Thoracic aorta (tissue), 2 donors: ENCODE measurements at regions not wholly inside any gene's neighbourhood (a gene's known extent, or its start where the extent isn't known, plus 50 kb on each side); places are given as distances from the start of the nearest gene placed in this dataset.

Experiments used
- ATAC-seq: fragments of 150-250 bp; one replicate; pipeline ENCODE4 v1.8.0; 2017; ENCODE audit warnings: low read depth; ENCODE audit not compliant: insufficient number of reproducible peaks, low FRiP score
- DNase-seq: peaks from one replicate; pipeline ENCODE4 v3.0.0-alpha.2; 2020; ENCODE audit warnings: low spot score
- H3K27ac ChIP-seq, 2 donors: fragments of 200-600 bp; sonication (generic); 1 replicate in 1 of 2; 2 replicates in 1 of 2; pipeline ENCODE4 v1.5.1; 2016; ENCODE audit warnings: mild to moderate bottlenecking in 2 of 2, moderate library complexity in 2 of 2
- H3K27me3 ChIP-seq: fragments of 200-600 bp; sonication (generic); replicated peaks from 2 replicates; pipeline ENCODE4 v1.6.0; 2016; ENCODE audit warnings: mild to moderate bottlenecking; ENCODE audit not compliant: insufficient read depth
- H3K36me3 ChIP-seq: fragments of 200-600 bp; sonication (generic); one replicate; pipeline ENCODE4 v1.5.1; 2016
- H3K4me1 ChIP-seq, 2 donors: fragments of 200-600 bp; sonication (generic); 1 replicate in 1 of 2; 2 replicates in 1 of 2; pipeline versions ENCODE4 v1.5.1 to v1.6.0; 2016; ENCODE audit warnings: low read depth in 2 of 2, mild to moderate bottlenecking in 1 of 2; ENCODE audit not compliant: control insufficient read depth in 1 of 2
- H3K4me3 ChIP-seq: fragments of 200-600 bp; sonication (generic); 2 replicates; pipeline ENCODE4 v1.5.1; 2016; ENCODE audit warnings: mild to moderate bottlenecking
- H3K9me3 ChIP-seq: fragments of 200-600 bp; sonication (generic); 2 replicates; pipeline ENCODE4 v1.5.1; 2016
- TF ChIP-seq, protein P1 (sequence below): fragments of 200-600 bp; sonication (generic); IDR thresholded peaks from one replicate; pipeline ENCODE4 v1.5.1; 2019; ENCODE audit warnings: antibody characterized with exemption

DNA sequence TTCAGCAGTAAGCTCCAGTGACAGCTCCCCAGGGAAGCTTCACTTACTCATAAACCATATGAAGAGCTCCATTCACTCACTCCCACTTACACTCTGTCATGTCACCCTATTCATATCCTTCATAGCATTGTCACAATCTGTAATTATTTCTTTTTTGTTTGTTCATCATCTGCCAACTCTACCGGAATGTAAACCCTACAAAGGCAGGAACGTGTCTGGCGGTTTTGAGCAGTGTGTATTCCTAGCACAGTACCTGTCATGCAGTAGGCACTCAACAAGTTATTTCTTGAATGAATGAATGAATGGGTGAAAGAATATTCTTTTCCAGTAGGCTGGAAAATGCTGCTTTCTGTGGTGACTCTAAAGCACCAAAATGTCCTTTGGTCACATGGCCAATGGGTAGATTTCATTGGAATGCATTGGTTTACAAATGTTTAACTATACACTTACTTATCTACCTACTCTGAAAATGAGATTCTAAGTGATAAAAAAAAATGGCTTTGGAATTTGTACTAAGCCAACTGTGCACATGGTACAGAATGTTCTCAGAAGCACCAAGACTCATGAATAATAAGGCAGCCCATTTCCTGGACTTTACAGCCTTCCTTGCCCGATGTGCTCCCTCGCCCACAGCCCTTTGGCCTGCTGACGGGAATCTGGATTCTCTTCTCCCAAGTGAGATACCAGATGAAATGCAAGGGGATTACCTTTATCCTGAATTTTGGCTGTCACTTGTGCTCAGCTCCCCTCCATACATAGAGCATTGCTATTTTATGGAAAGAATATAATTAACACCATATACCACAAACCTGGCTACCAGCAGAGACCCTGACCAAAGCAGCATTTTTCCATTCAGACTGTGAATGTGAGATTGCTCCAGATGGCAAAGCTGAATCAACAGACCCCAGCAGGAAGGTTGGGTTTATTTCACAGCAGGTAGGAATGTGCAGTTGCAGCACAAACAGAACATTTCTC lies 273.3 kb downstream of the ALDH8A1 start:
- Histone ChIP-seq H3K27ac (no peak overlapping the region), H3K36me3 (no peaks in the 10 kb centered on the region), H3K9me3 (no peaks in the 10 kb centered on the region), H3K27me3 (no peaks in the 10 kb centered on the region), H3K4me1 (no peaks in the 10 kb centered on the region), H3K4me3 (no peak overlapping the region)
- TF ChIP-seq, protein P1, sequence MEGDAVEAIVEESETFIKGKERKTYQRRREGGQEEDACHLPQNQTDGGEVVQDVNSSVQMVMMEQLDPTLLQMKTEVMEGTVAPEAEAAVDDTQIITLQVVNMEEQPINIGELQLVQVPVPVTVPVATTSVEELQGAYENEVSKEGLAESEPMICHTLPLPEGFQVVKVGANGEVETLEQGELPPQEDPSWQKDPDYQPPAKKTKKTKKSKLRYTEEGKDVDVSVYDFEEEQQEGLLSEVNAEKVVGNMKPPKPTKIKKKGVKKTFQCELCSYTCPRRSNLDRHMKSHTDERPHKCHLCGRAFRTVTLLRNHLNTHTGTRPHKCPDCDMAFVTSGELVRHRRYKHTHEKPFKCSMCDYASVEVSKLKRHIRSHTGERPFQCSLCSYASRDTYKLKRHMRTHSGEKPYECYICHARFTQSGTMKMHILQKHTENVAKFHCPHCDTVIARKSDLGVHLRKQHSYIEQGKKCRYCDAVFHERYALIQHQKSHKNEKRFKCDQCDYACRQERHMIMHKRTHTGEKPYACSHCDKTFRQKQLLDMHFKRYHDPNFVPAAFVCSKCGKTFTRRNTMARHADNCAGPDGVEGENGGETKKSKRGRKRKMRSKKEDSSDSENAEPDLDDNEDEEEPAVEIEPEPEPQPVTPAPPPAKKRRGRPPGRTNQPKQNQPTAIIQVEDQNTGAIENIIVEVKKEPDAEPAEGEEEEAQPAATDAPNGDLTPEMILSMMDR, result no peak
- ATAC-seq (no peak), DNase-seq (no peak)

- Histone ChIP-seq H3K4me3 (no peak overlapping the region), H3K36me3 (no peaks in the 10 kb centered on the region), H3K27ac (no peak overlapping the region), H3K4me1 (no peaks in the 10 kb centered on the region), H3K27me3 (no peaks in the 10 kb centered on the region), H3K9me3 (no peaks in the 10 kb centered on the region)
- no peak for ATAC-seq
- TF ChIP-seq, protein P1, result no peak
- DNase-seq, result no peak
These were observed 274.5 kb downstream of the ALDH8A1 start for GRCh38 chr6:134675110-134676054.

GRCh38 chr6:134674562-134674961 lies 275.3 kb downstream of the ALDH8A1 start:
- no peak for ATAC-seq

GRCh38 chr6:134669485-134669884 lies 280.4 kb downstream of the ALDH8A1 start:
- Histone ChIP-seq H3K9me3 (no peaks in the 10 kb centered on the region), H3K27me3 (no peaks in the 10 kb centered on the region), H3K27ac (no peak overlapping the region), H3K4me3 (no peak overlapping the region), H3K4me1 (no peaks in the 10 kb centered on the region), H3K36me3 (no peaks in the 10 kb centered on the region)
- TF ChIP-seq, protein P1, result no peak
- ATAC-seq (no peak), DNase-seq (no peak)

More at GRCh38 chr6:134674562-134674961, 275.3 kb downstream of the ALDH8A1 start:
- TF ChIP-seq, protein P1, result no peak
- no peaks in the 10 kb centered on the region for H3K36me3 ChIP-seq
- H3K9me3 ChIP-seq, result no peaks in the 10 kb centered on the region
- H3K27me3 ChIP-seq, result no peaks in the 10 kb centered on the region
- no peak for DNase-seq
- H3K4me1 ChIP-seq, result no peaks in the 10 kb centered on the region
- no peak overlapping the region for H3K4me3 ChIP-seq
- no peak overlapping the region for H3K27ac ChIP-seq

DNA sequence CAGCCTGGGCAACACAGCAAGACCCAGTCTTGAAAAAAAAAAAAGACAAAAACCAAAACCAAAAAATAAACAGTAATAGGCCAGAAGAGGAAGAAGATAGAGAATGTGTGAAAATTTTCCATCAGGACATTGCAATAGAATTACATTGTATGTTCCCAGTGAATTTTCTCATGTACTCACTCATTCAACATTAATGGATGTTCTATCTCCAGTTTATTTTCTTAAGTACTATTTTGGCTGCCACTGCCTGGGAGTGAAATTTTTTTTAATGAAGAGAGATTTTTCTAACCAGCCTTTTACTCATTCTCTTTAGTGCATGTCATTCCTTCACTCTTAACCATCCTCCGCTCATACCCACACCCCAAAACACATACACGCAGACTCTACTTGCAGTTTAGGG lies 282.8 kb downstream of the ALDH8A1 start:
- Histone ChIP-seq H3K36me3 (no peaks in the 10 kb centered on the region), H3K27ac (no peak overlapping the region), H3K27me3 (no peaks in the 10 kb centered on the region), H3K9me3 (no peaks in the 10 kb centered on the region), H3K4me3 (no peak overlapping the region), H3K4me1 (no peaks in the 10 kb centered on the region)
- no peak for DNase-seq
- TF ChIP-seq, protein P1, result no peak
- no peak for ATAC-seq
